ENCODE measurements at regions not wholly inside any gene's neighbourhood (a gene's known extent, or its start where the extent isn't known, plus 50 kb on each side); places are given as distances from the start of the nearest gene placed in this dataset.

- Histone ChIP-seq H3K9me3 (ENCODE audit: low read length) (no peaks in the 10 kb centered on the region), H3K36me3 (ENCODE audit: low read depth, low read length) (no peaks in the 10 kb centered on the region), H3K9ac (ENCODE audit: low read length) (no peak overlapping the region), H3K4me1 (ENCODE audit: insufficient read depth, low read length) (no peaks in the 10 kb centered on the region), H3F3A (ENCODE audit: low read length, unreplicated experiment) (no peaks in the 10 kb centered on the region), H3K27me3 (ENCODE audit: low read length) (no peaks in the 10 kb centered on the region), H3K27ac (ENCODE audit: low read length) (no peak overlapping the region), H3K79me2 (ENCODE audit: low read length) (no peaks in the 10 kb centered on the region), H2AFZ (ENCODE audit: low read length) (no peak overlapping the region), H3K9me2 (replicated peaks; ENCODE audit: low read length) (no peaks in the 10 kb centered on the region), H3K4me3 (ENCODE audit: low read length) (no peak overlapping the region), H4K20me1 (ENCODE audit: low read length) (no peaks in the 10 kb centered on the region), H3K4me2 (ENCODE audit: low read length) (no peak overlapping the region)
- intact Hi-C loops (cut with micrococcal nuclease): no loop called here
- CTCF ChIA-PET: no interaction called here
- ATAC-seq (no peak), DNase-seq (no peak)
- no peak for TF ChIP-seq CTCF (conservative IDR thresholded peaks at IDR 0.05; ENCODE audit: low read depth, low read length)
- POLR2A ChIA-PET (ENCODE audit: unreplicated experiment): no interaction called here
- no TSS peak for BruUV-seq (replicated peaks)
Measured at GRCh38 chr4:20576861-20577260, 123.4 kb upstream of the PACRGL start.

GRCh38 chr4:20577702-20578101 lies 122.6 kb upstream of the PACRGL start:
- Histone ChIP-seq H3K9me3 (ENCODE audit: low read length) (no peaks in the 10 kb centered on the region), H2AFZ (ENCODE audit: low read length) (no peak overlapping the region), H3K79me2 (ENCODE audit: low read length) (no peaks in the 10 kb centered on the region), H3F3A (ENCODE audit: low read length, unreplicated experiment) (no peaks in the 10 kb centered on the region), H3K4me2 (ENCODE audit: low read length) (no peak overlapping the region), H3K27ac (ENCODE audit: low read length) (no peak overlapping the region), H3K27me3 (ENCODE audit: low read length) (no peaks in the 10 kb centered on the region), H3K9ac (ENCODE audit: low read length) (no peak overlapping the region), H3K9me2 (replicated peaks; ENCODE audit: low read length) (no peaks in the 10 kb centered on the region), H3K36me3 (ENCODE audit: low read depth, low read length) (no peaks in the 10 kb centered on the region), H4K20me1 (ENCODE audit: low read length) (no peaks in the 10 kb centered on the region), H3K4me3 (ENCODE audit: low read length) (no peak overlapping the region), H3K4me1 (ENCODE audit: insufficient read depth, low read length) (no peaks in the 10 kb centered on the region)
- no peak for ATAC-seq
- CTCF ChIA-PET: no interaction called here
- TF ChIP-seq EZH2phosphoT487 (IDR thresholded peaks at IDR 0.05; ENCODE audit: borderline replicate concordance, low read length) (no peak), EZH2 (IDR thresholded peaks at IDR 0.05; ENCODE audit: low read length, unreplicated experiment) (no peak), CTCF (conservative IDR thresholded peaks at IDR 0.05; ENCODE audit: low read depth, low read length) (no peak)
- DNase-seq: no peak
- no TSS peak for BruUV-seq (replicated peaks)
- POLR2A ChIA-PET (ENCODE audit: unreplicated experiment): no interaction called here
- intact Hi-C loops (cut with micrococcal nuclease): no loop called here

- no peaks in the 10 kb centered on the region for H3K79me2 ChIP-seq (ENCODE audit: low read length)
- no peak overlapping the region for H3K4me3 ChIP-seq (ENCODE audit: low read length)
- no peak overlapping the region for H3K4me2 ChIP-seq (ENCODE audit: low read length)
- BruUV-seq (replicated peaks): no TSS peak
- no peaks in the 10 kb centered on the region for H3K4me1 ChIP-seq (ENCODE audit: insufficient read depth, low read length)
- H3K27ac ChIP-seq (ENCODE audit: low read length): no peak overlapping the region
- no peaks in the 10 kb centered on the region for H3K27me3 ChIP-seq (ENCODE audit: low read length)
- no peaks in the 10 kb centered on the region for H3K9me3 ChIP-seq (ENCODE audit: low read length)
- DNase-seq (no peak), ATAC-seq (no peak)
- intact Hi-C loops (cut with micrococcal nuclease): no loop called here
- H3K9me2 ChIP-seq (replicated peaks; ENCODE audit: low read length): no peaks in the 10 kb centered on the region
- no peaks in the 10 kb centered on the region for H3K36me3 ChIP-seq (ENCODE audit: low read depth, low read length)
- TF ChIP-seq EZH2 (IDR thresholded peaks at IDR 0.05; ENCODE audit: low read length, unreplicated experiment) (no peak), CTCF (conservative IDR thresholded peaks at IDR 0.05; ENCODE audit: low read depth, low read length) (no peak)
- POLR2A ChIA-PET (ENCODE audit: unreplicated experiment): no interaction called here
- no peak overlapping the region for H2AFZ ChIP-seq (ENCODE audit: low read length)
- H3F3A ChIP-seq (ENCODE audit: low read length, unreplicated experiment): no peaks in the 10 kb centered on the region
- CTCF ChIA-PET: no interaction called here
- H3K9ac ChIP-seq (ENCODE audit: low read length): no peak overlapping the region
- H4K20me1 ChIP-seq (ENCODE audit: low read length): no peaks in the 10 kb centered on the region
Measured at GRCh38 chr4:20580907-20581306, 119.4 kb upstream of the PACRGL start.
